Adrenal gland (tissue), 5 donors: ENCODE measurements at regions not wholly inside any gene's neighbourhood (a gene's known extent, or its start where the extent isn't known, plus 50 kb on each side); places are given as distances from the start of the nearest gene placed in this dataset.

Source experiments
- CTCF ChIP-seq, 6 experiments: fragments of 450-650 bp in 4 of 6; fragments of 200-600 bp in 2 of 6; sonication (generic) in 1 of 6; IDR thresholded peaks; 1 replicate in 5 of 6; 2 replicates in 1 of 6; pipeline versions ENCODE4 v1.5.1 to v1.8.0; 2016 to 2021; ENCODE audit warnings: antibody characterized with exemption in 6 of 6, mild to moderate bottlenecking in 2 of 6, moderate library complexity in 1 of 6
- POLR2A ChIP-seq, 2 donors: fragments of 450-650 bp; IDR thresholded peaks; one replicate each; pipeline ENCODE4 v1.6.1; 2017; ENCODE audit warnings: antibody characterized with exemption in 2 of 2, mild to moderate bottlenecking in 2 of 2, moderate library complexity in 1 of 2
- donor health status: DM: no; HTN: no; CAD: no.

- TF ChIP-seq CTCF (IDR thresholded peaks at IDR 0.05) (no peak), POLR2A (IDR thresholded peaks at IDR 0.05) (no peak)
These were observed 66.8 kb upstream of the KIF5B start for GRCh38 chr10:32123021-32123420.
